ENCODE measurements at regions not wholly inside any gene's neighbourhood (a gene's known extent, or its start where the extent isn't known, plus 50 kb on each side); places are given as distances from the start of the nearest gene placed in this dataset.

GRCh38 chr1:212558693-212559480 lies 49.7 kb upstream of the ATF3 start:
- in situ Hi-C loops (cut with MboI; ENCODE audit: low sequenced_read_pairs in 4 of 4) (no loop called here), intact Hi-C loops (cut with DNase I; ENCODE audit: low total_unique reads) (loop anchor here (1.0 to 5.0 kb wide), 3 partner anchors 49 to 272 kb away; partner anchors contain the start of genes ATF3 and PPP2R5A)
- Histone ChIP-seq H3K27ac (peak overlapping the region; percentile 75 to 94 (median 90)), H3K9me3 (no peaks in the 10 kb centered on the region), H3K36me3 (no peaks in the 10 kb centered on the region), H3K27me3 (no peaks in the 10 kb centered on the region), H3K4me3 (peak overlapping the region; percentile 65 to 82 (median 76)), H3K4me1 (no peaks in the 10 kb centered on the region)
- ATAC-seq (peak; percentile 91 to 92), DNase-seq (peak; percentile 76 to 92)
- TF ChIP-seq POLR2A (IDR thresholded peaks at IDR 0.05): peak; percentile 80 to 94
- TF ChIP-seq CTCF (IDR thresholded peaks at IDR 0.05 in 4 of 5, conservative IDR thresholded peaks at IDR 0.05 in 1 of 5): no peak
